ENCODE measurements at regions not wholly inside any gene's neighbourhood (a gene's known extent, or its start where the extent isn't known, plus 50 kb on each side); places are given as distances from the start of the nearest gene placed in this dataset.

DNA sequence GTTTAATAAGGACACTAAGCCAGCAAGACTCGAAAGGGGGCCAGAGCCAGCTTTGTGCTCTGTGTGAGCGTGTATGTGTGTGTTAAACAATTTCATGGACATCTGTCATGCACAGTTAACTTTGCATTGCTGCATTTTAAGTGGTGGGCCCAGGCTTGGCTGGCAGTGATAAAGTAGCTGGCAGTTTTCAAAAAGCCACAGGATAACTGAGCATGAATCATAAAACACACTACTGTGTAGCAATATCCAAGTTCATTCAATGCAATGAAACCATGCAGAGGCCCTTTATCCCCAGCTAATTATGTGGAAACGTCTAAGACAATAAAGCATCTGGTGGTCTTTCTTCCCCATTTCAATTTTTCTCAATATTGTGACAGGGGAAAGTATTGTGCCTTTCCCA lies 132.9 kb downstream of the NKX6-1 start:
- no peak for TF ChIP-seq EZH2 (IDR thresholded peaks at IDR 0.05; ENCODE audit: insufficient read depth, poor library complexity, severe bottlenecking)
- TF ChIP-seq EZH2phosphoT487 (IDR thresholded peaks at IDR 0.05; ENCODE audit: insufficient read depth, low read depth) = no peak
